HG02840 (cell line): ENCODE measurements at regions not wholly inside any gene's neighbourhood (a gene's known extent, or its start where the extent isn't known, plus 50 kb on each side); places are given as distances from the start of the nearest gene placed in this dataset.
"Not testable (repeated sequence)": the region's sequence is repeated elsewhere in the genome, so short reads cannot be mapped to it uniquely, and the experiment has no call there.

Experiments
- ATAC-seq: cut with Tn5 transposase; IDR thresholded peaks from one replicate; pipeline ENCODE4 v1.9.1; 2021; ENCODE audit warnings: mild to moderate bottlenecking, moderate library complexity, moderate number of reproducible peaks; ENCODE audit not compliant: unreplicated experiment, low FRiP score

DNA sequence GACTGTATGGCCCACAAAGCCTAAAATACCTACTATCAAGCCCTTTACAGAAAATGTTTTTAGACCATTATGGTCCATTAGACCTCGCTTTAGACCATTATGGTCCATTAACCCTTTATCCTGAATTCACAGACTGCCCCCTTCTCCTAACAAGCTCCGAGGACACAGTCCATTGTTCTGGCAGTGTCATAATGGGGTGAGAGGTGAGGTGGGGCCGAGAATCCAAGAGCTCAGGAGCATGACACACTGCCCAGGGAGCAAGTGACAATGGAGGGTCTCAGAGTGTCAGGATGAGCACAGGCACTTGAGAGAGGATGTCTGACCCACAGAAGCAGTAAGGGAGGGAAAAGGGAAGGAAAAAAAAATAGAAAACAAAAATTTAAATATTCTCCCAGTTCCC lies 212.4 kb upstream of the NT5E start:
- ATAC-seq: no peak

DNA sequence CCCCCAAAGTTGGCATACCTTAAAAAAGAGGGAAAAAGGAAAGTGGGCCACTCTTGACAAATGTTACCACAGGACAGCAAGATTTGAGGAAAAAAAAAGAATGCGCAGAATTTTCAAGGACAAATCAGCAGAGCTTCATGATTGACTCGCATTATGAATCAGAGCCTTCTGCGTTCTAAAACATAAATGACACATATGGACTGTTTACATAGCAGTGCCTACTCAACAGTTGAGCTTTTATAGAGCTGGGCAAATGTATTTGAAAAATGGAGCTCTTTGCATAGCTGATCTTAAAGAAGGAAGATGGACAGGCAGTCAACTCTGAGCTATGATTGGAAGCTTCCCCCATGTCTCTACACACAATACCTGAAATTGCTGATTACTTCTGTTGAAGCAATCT lies 213.2 kb upstream of the NT5E start:
- no peak for ATAC-seq

DNA sequence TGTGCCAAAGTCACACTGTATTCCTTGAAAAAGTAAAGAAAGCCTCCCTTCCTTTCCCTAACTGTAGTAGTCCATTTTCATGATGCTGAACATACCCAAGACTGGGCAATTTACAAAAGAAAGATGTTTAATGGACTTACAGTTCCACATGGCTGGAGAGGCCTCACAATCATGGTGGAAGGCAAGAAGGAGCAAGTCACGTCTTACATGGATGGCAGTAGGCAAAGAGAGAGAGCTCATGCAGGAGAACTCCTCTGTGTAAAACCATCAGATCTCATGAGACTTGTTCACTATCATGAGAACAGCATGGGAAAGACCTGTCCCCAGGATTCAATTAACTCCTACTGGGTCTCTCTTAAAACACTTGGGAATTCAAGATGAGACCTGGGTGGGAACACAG lies 222.5 kb upstream of the NT5E start:
- not testable (repeated sequence) for ATAC-seq

DNA sequence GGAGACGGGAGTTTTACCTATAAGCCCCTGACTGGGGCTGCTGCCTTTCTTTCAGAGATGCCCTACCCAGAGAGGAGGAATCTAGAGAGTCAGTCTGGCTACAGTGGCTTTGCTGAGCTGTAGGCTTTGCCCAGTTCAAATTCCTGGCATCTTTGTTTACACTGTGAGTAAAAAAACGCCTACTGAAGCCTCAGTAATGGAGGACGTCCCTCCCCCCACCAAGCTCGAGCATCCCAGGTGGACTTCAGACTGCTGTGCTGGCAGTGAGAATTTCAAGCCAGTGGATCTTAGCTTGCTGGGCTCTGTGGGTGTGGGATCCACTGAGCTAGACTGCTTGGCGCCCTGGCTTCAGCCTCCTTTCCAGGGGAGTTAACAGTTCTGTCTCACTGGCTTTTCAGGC lies 237.1 kb upstream of the NT5E start:
- not testable (repeated sequence) for ATAC-seq

DNA sequence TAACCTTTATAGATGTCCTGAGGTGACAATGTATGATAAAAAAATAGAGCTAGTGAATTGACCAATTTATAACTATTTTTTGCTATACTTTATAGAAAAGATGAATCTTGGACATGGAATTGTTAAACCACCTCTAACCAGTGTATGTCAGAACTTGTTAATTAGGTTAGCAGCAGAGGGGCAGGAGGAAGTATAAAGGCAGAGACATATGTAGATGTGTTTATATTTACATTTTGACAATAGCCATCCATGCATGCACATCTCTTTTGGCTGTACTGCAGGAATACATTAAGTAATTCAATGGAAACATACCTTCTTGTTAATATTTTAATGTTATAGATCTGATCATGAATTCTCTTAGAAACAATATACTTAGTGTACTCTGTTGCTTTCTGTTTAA lies 254.6 kb upstream of the NT5E start:
- ATAC-seq: no peak

DNA sequence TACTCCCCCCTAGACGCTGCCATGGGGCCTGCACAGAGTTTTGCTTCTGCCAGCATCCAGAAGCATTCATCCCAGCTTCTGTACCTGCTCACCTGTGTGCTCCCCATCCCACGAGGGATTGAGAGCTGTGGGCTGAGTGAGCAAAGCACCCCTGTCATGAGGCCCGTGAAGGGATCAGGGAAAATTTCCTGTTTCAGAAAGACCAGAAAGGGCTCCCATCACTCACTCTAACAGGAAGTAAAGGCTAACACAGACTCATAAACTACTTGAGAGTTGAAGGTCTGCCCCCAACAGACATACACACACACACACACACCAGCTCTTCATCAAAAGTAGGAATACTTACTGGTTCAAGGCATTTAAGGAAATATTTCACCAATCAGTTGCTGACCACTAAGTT lies 256.5 kb upstream of the NT5E start:
- no peak for ATAC-seq

DNA sequence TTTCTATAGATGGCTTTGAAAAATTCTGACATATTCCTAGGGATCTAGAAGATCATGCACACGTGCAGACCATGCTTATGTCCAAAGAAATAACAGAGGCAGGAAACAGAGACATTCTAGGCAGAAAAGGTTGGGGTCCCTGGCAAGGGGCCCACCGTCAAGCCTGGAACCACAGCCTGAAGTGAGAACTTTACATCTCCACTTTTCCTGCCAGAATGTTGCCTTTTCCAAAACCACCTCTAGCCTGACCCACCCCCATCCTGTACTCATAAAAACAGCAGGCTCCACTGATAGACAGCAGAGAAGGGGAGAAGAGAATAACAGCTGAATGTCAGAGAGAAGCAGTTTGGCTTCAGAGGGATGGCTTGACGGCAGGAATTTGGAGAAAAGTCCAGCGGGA lies 257.3 kb upstream of the NT5E start:
- ATAC-seq: no peak

DNA sequence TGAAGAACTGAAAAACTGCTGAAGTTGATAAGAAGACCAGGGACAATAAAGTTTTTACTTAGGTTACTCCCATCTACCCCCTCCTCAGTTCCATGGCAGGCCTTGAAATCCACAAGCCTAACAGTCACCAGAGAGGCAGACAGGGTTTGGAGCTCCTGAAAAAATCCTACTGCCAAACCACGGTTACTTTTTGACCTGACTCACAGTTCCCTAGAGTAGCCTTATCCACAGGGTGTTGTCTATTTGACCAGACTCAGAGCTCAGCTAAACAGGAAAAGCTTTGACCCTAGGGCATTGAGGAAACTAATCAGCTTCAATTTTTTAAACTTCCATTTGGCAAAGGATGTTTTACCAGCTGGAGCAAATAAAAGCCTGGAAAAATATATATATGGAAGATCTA lies 257.7 kb upstream of the NT5E start:
- ATAC-seq: no peak

DNA sequence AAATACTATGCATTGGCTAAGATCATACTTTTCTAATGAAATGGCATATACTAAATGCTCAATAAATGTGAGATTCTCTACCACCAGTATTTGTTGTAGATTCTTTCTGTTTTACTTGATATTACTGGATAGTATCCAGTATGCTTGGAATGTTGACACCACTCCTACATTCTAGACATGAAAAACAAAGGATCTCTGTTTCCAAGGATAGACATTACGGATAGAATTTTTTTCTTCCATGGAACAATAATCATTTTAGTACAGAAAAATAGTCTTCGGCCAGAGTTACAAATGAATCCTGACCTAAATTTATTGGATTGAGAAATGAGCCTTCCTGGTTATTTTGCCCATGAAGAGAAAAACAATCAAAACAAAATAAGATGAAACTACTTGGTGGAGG lies 258.2 kb upstream of the NT5E start:
- no peak for ATAC-seq

DNA sequence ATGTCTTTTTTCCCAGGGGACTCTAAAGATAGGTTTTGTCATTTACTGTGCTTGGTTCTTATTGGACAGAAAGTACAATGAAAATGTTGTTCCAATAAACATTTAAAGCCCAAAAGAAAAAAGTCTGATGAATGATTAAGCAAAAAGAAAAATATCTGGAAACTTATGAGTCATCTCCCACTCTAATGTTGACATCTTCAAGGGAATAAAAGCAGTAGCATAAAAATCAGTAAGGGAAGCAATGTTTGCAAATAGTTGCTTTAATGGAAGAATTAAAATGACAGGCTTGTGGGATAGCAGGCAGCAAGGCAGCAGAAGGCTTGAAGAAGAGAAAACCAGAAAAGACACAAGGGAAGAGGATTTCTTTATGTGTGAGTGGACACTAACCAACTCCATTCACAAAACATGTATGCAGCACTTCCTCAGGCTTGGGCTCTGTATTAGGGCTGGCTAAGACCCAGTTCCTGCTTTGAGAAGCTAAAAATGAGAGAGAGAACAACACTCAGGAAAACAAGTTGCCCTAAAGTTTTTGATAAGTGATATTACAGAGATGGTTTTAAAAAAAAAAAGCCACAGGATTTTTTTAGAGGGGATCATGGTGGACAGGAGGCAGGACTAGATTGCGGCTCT lies 263.2 kb upstream of the NT5E start:
- ATAC-seq: no peak

DNA sequence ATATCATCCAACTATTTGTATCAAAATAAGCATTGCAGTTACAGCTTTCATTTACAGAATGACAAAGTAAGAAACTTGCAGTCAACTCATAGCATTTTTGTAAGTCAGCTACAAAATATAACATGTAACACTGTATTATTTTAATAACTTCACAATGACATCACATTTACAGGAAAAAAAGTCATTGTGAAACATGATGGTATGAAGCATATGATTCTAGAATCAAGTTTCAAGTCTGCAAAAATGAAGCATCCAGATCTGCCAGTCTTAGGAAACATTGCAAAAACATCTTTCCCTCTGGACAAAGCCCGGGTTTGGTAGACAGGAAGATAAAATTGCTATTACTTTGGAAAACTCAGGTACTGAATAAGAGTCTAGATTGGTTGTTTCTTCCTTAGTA lies 263.9 kb upstream of the NT5E start:
- no peak for ATAC-seq

DNA sequence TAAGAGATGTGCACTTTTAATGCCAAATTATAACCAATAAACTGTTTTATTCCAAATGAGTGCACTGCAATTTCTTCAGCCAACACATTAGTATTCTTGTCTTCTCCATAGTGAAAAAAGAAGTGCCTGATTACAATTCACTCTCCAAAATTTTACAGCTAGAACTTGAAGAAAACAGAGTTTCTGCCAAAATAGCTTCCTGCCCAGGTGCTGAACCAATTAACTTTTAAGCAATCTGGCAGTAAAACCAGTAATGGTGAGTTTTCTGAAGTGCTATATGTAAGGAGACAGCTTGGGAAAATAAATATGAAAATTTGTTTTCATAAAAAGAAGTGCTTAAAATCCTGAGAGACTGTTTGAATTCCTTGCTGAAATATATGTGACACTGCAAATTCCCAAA lies 266.0 kb upstream of the NT5E start:
- no peak for ATAC-seq

DNA sequence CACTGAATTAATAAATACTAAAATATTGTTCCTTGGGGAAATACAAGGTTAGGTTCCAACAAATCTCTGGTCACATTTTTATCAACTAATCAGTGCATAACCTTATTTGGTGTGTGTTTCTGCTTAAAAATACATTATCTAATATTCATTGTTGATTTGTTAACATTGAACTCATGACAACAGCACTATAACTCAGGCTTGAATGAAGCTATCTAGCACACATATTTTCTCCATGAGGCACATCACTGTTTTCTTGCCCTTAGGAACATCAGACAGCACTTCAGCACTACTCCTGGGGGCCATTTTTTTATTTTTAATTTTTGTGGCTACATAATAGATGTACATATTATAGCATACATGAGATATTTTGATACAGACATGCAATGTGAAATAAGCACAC lies 277.2 kb upstream of the NT5E start:
- no peak for ATAC-seq

DNA sequence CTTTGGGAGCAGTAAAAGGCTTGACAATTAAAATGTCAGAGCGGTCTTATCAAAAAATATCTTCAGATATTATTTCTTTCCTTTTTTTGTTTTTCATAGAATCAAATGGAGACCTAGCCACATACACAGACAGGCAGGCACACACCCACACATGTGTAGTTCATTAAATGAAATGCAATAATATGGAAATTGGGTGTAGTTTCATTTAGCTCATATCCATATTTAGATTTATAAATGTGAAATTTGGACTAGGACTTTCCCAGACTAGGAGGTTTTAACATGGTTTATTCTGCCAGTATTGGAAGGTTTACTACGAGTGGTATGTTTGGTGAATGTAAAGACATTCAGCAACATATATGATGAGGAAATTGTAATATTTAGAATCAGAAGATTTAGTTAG lies 277.7 kb upstream of the NT5E start:
- ATAC-seq: no peak

DNA sequence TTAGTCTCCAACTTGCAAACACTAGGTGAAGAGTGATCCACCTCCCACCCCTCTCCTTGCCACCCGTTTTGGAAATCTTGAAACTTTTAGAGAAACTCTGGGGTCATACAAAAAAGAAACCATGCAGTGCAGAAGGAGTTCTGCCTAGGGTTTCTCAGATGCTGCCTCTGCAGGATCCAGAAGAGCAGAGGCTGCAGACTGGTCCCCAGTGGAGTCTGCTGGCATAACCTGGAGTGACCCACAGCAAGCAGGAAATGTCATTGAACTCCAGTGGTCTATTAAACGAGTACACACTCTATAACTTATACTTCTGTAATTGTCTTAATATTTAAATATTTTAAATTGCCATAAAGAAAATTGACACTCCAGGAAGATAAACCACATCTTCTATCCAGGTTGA lies 280.7 kb upstream of the NT5E start:
- no peak for ATAC-seq

DNA sequence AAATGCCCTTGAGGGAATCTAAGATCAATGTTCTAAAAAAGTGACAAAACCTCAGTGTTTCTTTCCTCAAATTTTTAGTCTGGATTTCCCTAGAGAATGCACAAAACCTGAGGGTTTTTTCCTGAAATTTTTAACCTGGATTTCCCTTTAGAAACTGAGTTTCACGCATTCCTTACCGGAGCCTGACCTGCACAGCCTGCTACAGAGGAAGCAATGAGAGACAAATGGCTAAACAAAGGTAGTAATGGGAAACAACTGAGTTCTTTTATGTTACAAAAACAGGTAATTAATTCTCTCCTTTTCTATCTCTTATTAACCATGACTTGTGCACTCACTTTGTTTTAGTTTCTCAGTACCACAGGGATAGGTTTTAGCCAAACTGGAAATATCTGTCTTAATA lies 281.7 kb upstream of the NT5E start:
- no peak for ATAC-seq

DNA sequence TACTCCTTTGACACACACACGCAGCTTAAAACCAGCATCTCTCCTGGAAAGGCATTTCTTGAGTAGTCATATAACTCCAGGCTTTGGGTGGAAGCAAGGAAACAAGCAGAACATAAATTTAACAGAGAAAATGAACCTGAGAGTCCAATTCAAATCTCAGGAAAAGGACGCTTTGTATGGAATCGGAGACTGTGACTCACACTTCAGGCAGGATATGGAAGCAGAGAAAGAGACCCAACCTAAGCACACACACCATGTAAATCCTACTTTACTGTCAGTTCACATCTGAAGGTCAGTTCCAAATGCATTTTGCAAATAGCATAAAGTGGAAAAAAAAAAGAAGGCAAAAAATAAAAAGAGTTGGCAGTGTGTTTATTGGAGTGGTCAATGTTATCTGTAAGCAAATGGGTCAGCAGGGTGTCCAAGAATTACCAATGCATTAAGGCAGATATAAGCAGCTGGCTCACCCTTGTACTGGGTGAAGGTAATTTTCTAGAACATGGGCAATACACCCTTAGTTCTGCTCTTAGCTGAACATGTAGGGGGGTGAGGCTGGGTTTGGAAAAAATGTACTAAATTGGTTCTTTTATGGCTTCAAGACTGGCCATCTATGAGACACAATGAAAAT lies 283.7 kb upstream of the NT5E start:
- no peak for ATAC-seq

DNA sequence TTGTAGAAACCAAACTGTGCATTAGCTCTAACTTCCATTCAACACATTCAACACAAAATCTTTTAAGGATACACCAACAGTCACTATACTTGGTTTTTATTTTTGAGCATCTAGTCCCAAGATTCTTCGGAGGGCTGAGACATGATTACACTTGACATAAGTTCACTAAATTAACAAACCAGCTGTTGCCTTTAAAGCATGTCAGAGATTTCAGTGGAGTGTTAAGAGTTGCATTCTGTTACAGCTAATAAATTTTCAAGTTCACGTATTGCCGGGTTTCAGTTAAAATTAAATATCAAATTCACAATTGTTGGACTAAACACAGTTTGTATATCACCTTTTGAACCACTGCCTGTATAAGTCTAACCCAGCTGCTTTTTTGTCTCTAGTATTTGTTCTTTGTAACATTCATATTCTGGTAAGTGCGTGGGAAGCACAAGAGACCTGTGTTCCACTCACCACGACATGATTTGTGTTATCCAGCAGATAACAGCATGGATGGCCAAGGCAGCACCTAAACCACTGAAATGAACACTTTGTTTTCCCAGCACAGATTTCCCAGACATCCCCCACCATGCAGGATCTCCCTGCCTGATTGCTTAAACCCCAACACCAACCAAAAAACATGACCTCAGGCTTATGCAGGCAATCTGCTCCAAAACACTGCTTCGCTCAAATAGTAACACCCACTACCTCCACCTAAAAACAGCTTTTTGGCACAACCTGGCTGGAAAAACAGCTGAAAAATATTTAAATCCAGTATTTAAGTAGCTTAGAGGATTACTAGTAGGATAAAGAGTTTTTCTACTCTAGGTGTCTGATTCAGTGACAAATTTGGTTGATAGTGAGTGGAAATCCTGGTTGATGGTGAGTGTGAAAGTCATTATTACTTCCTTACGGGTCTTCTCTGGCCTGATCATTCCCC lies 286.5 kb upstream of the NT5E start:
- ATAC-seq: no peak

DNA sequence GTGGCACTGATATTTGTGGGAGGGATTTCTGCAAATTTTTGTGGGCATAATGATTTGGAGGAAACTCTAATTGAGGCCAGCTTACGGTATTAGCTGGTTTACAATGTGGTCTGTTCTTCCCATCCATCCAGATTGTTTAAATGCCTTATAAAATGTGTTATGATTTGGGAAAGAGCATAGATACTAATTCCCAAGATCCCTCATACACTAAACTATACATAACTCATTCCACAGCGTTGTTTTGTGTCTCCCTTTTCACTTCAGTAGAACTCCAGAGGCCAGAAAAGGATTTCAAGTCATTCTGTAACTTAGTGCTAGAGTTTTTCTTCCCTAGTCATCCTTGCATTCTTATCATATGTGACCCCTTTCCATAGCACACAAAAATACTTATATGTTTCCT lies 292.6 kb upstream of the NT5E start:
- ATAC-seq: no peak

DNA sequence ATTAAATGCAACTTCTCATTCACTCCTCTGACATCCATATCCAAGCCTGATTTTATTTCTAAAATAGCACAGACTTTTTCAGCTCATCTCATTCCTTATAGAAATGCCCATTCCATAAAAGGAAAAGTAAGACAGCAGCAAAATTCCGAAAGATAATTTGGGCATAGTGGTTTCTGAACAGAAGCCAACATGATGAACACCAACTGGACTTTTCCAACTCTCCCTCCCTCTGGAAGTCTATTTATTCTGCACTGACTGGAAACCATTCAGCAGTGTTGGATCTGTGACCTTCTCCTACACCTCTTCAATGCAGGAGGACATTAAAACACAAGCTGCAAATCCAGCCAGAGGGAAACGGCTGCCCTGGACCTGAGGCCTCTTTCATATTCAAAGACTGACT lies 306.2 kb upstream of the NT5E start:
- ATAC-seq: no peak

DNA sequence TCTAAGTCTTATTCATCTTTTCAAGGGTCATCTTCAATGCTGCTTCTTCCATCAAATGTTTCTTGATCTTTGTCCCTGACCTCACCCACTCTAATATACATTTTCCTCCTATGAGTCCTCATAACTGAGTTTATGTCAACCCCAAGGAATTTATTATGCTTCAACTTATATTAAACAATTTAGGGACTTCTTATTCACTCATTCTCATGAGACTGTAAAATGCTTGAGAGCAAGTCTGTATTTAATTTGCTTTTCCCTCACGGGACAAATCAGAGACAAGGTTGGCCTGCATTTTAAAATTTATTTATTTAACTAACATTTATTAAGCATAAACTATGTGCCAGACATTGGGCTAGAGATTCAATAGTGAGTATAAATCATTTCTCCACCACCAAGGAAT lies 312.0 kb upstream of the NT5E start:
- no peak for ATAC-seq

DNA sequence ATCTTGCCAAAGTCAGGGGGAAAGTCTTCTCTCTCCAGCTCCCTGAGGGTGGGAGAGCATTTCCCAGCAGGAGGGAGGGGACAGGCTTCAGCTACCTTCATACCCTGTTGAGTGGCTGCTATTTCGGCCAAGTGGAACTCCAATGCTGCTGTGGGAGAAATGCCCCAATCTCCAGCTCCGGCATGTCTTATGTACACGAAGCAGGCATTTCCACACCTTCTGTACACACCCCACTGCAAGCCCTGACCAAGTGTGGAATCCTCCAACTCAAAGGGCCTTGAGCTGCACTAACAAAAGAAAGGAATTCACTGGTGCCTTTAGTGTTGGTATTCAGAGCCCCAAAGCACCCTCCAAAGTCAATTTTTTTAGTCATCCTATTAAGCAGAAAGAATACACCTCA lies 313.6 kb upstream of the NT5E start:
- ATAC-seq: no peak
